ENCODE measurements at regions not wholly inside any gene's neighbourhood (a gene's known extent, or its start where the extent isn't known, plus 50 kb on each side); places are given as distances from the start of the nearest gene placed in this dataset.

- no peaks in the 10 kb centered on the region for H3K4me1 ChIP-seq (ENCODE audit: control insufficient read depth in 2 of 3, insufficient read depth in 2 of 3, low read depth in 1 of 3, low read length in 3 of 3)
- intact Hi-C loops (cut with DNase I), result no loop called here
- FAIRE-seq, result no peak
Measured at GRCh38 chr14:97283841-97284240, 486.7 kb downstream of the VRK1 start.

DNA sequence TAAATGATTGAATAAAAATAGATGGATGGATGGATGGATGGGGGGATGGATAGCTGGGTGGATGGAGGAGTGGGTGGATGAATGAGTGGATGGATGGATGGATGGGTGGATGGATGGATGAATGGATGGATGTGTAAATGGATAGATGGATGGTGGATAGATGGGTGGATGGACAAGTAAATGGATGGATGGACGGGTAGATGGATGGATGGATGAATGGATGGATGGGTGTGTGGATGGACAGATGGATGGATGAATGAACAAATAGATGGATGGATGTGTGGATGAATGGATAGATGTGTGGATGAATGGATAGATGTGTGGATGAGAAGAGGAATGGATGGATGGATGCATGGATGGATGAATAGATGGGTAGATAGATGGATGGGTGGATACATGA is 490.8 kb downstream of the VRK1 start:
- FAIRE-seq, result no peak
- no peak for DNase-seq
- TF ChIP-seq CTCF (IDR thresholded peaks at IDR 0.05; ENCODE audit: borderline replicate concordance, extremely low read depth, insufficient read depth), result no peak

More at GRCh38 chr14:97283841-97284240, 486.7 kb downstream of the VRK1 start:
- TF ChIP-seq CTCF (IDR thresholded peaks at IDR 0.05; ENCODE audit: borderline replicate concordance, extremely low read depth, insufficient read depth), result no peak
- no peaks in the 10 kb centered on the region for H3K9me3 ChIP-seq (ENCODE audit: control insufficient read depth in 2 of 3, insufficient read depth in 1 of 3, low read length in 3 of 3)
- H3K9ac ChIP-seq (ENCODE audit: low read length in 3 of 3), result no peak overlapping the region
- no peaks in the 10 kb centered on the region for H3K27me3 ChIP-seq (ENCODE audit: control insufficient read depth, insufficient read depth, low read length)
- no peak overlapping the region for H3K4me3 ChIP-seq (ENCODE audit: low read length in 3 of 3)
- H3K36me3 ChIP-seq (ENCODE audit: control insufficient read depth in 2 of 3, insufficient read depth in 3 of 3, low read length in 3 of 3), result no peaks in the 10 kb centered on the region
- no peak overlapping the region for H3K27ac ChIP-seq (ENCODE audit: low read depth in 2 of 2, low read length in 2 of 2)
- DNase-seq, result no peak

GRCh38 chr14:97290065-97290464 is 492.9 kb downstream of the VRK1 start:
- H3K4me1 ChIP-seq (ENCODE audit: control insufficient read depth in 2 of 3, insufficient read depth in 2 of 3, low read depth in 1 of 3, low read length in 3 of 3), result no peaks in the 10 kb centered on the region
- intact Hi-C loops (cut with DNase I), result no loop called here
- H3K27me3 ChIP-seq (ENCODE audit: control insufficient read depth, insufficient read depth, low read length), result no peaks in the 10 kb centered on the region
- H3K9me3 ChIP-seq (ENCODE audit: control insufficient read depth in 2 of 3, insufficient read depth in 1 of 3, low read length in 3 of 3), result no peaks in the 10 kb centered on the region
- FAIRE-seq (no peak), DNase-seq (no peak)
- H3K27ac ChIP-seq (ENCODE audit: low read depth in 2 of 2, low read length in 2 of 2), result no peak overlapping the region
- H3K4me3 ChIP-seq (ENCODE audit: low read length in 3 of 3), result no peak overlapping the region
- no peak overlapping the region for H3K9ac ChIP-seq (ENCODE audit: low read length in 3 of 3)
- no peak for TF ChIP-seq CTCF (IDR thresholded peaks at IDR 0.05; ENCODE audit: borderline replicate concordance, extremely low read depth, insufficient read depth)
- H3K36me3 ChIP-seq (ENCODE audit: control insufficient read depth in 2 of 3, insufficient read depth in 3 of 3, low read length in 3 of 3), result no peaks in the 10 kb centered on the region

More for the DNA sequence above, 490.8 kb downstream of the VRK1 start:
- Histone ChIP-seq H3K9ac (ENCODE audit: low read length in 3 of 3) (no peak overlapping the region), H3K9me3 (ENCODE audit: control insufficient read depth in 2 of 3, insufficient read depth in 1 of 3, low read length in 3 of 3) (no peaks in the 10 kb centered on the region), H3K4me3 (ENCODE audit: low read length in 3 of 3) (no peak overlapping the region), H3K4me1 (ENCODE audit: control insufficient read depth in 2 of 3, insufficient read depth in 2 of 3, low read depth in 1 of 3, low read length in 3 of 3) (no peaks in the 10 kb centered on the region), H3K36me3 (ENCODE audit: control insufficient read depth in 2 of 3, insufficient read depth in 3 of 3, low read length in 3 of 3) (no peaks in the 10 kb centered on the region), H3K27ac (ENCODE audit: low read depth in 2 of 2, low read length in 2 of 2) (no peak overlapping the region), H3K27me3 (ENCODE audit: control insufficient read depth, insufficient read depth, low read length) (no peaks in the 10 kb centered on the region)
- intact Hi-C loops (cut with DNase I), result no loop called here

DNA sequence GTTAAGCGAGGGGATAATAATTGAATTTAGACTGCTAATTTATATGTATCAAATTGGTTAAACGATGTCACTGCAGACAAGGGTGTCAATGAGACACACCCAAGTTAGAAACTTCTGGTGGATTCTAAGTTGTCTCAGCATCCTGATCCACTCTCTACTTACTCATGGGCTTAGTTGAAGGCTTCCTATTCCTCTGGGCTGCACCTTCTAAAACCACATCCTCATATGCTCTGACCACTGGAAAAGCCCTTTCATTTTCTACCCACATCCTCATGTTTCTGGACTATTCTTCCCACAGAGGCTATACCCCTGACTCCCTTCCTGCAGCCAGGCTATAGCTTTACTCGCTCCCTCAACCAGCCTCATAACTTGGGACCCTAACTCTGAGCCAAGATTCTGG is 493.8 kb downstream of the VRK1 start:
- H3K36me3 ChIP-seq (ENCODE audit: control insufficient read depth in 2 of 3, insufficient read depth in 3 of 3, low read length in 3 of 3), result no peaks in the 10 kb centered on the region
- H3K9me3 ChIP-seq (ENCODE audit: control insufficient read depth in 2 of 3, insufficient read depth in 1 of 3, low read length in 3 of 3), result no peaks in the 10 kb centered on the region
- TF ChIP-seq CTCF (IDR thresholded peaks at IDR 0.05; ENCODE audit: borderline replicate concordance, extremely low read depth, insufficient read depth), result no peak
- intact Hi-C loops (cut with DNase I), result no loop called here
- H3K4me3 ChIP-seq (ENCODE audit: low read length in 3 of 3), result no peak overlapping the region
- FAIRE-seq, result no peak
- no peaks in the 10 kb centered on the region for H3K4me1 ChIP-seq (ENCODE audit: control insufficient read depth in 2 of 3, insufficient read depth in 2 of 3, low read depth in 1 of 3, low read length in 3 of 3)
- no peak overlapping the region for H3K27ac ChIP-seq (ENCODE audit: low read depth in 2 of 2, low read length in 2 of 2)
- DNase-seq, result no peak
- no peak overlapping the region for H3K9ac ChIP-seq (ENCODE audit: low read length in 3 of 3)
- H3K27me3 ChIP-seq (ENCODE audit: control insufficient read depth, insufficient read depth, low read length), result no peaks in the 10 kb centered on the region

All from kidney (tissue), 13 donors.